HCT116 (cell line): ENCODE measurements at regions not wholly inside any gene's neighbourhood (a gene's known extent, or its start where the extent isn't known, plus 50 kb on each side); places are given as distances from the start of the nearest gene placed in this dataset.

Experiments
- POLR2A ChIP-seq: IDR thresholded peaks from 2 replicates; pipeline ENCODE4 v1.7.0; 2011; ENCODE audit warnings: borderline replicate concordance; ENCODE audit not compliant: insufficient read depth, insufficient read length; ENCODE audit errors: extremely low read depth
- SIN3A ChIP-seq: IDR thresholded peaks from 2 replicates; pipeline ENCODE4 v1.6.1; 2012; ENCODE audit warnings: low read depth
- TF ChIP-seq, protein P1 (sequence below), 3 experiments: fragments of 200-600 bp in 1 of 3; sonication (generic) in 1 of 3; IDR thresholded peaks in 2 of 3; conservative IDR thresholded peaks in 1 of 3; 2 replicates each; pipeline ENCODE4 v1.5.1; 2012 to 2017; ENCODE audit warnings: low read depth in 2 of 3, low read length in 2 of 3, antibody characterized with exemption in 1 of 3, borderline replicate concordance in 1 of 3, control low read depth in 1 of 3, mild to moderate bottlenecking in 1 of 3, mixed read lengths in 1 of 3, mixed run types in 1 of 3, moderate library complexity in 1 of 3; ENCODE audit not compliant: insufficient read depth in 1 of 3

DNA sequence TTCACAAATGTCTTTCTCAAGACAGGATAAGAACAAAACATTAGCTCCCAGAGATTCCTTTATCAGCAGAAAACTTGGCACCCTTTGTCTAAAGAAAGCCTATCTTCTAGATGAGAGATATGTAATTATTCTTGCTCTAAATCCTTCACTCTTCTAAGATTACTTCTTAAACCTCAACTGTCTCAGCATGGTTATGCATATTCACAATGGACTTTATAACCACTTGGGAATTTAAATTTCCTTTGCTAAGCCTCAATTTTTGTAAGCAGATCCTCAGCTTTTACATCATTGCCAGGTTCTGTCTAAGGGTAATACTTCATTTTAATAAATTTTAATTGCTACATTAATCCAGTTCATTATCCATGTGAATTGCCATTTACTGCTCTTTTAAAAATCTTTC lies 433.6 kb upstream of the DDI1 start:
- no peak for TF ChIP-seq SIN3A
- no peak for TF ChIP-seq POLR2A
- TF ChIP-seq, protein P1, sequence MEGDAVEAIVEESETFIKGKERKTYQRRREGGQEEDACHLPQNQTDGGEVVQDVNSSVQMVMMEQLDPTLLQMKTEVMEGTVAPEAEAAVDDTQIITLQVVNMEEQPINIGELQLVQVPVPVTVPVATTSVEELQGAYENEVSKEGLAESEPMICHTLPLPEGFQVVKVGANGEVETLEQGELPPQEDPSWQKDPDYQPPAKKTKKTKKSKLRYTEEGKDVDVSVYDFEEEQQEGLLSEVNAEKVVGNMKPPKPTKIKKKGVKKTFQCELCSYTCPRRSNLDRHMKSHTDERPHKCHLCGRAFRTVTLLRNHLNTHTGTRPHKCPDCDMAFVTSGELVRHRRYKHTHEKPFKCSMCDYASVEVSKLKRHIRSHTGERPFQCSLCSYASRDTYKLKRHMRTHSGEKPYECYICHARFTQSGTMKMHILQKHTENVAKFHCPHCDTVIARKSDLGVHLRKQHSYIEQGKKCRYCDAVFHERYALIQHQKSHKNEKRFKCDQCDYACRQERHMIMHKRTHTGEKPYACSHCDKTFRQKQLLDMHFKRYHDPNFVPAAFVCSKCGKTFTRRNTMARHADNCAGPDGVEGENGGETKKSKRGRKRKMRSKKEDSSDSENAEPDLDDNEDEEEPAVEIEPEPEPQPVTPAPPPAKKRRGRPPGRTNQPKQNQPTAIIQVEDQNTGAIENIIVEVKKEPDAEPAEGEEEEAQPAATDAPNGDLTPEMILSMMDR (IDR thresholded peaks at IDR 0.05 in 2 of 3, conservative IDR thresholded peaks at IDR 0.05 in 1 of 3; ENCODE audit: borderline replicate concordance in 1 of 3, insufficient read depth in 1 of 3, low read depth in 2 of 3, low read length in 2 of 3) = no peak
